HG03460 (cell line): ENCODE measurements at regions not wholly inside any gene's neighbourhood (a gene's known extent, or its start where the extent isn't known, plus 50 kb on each side); places are given as distances from the start of the nearest gene placed in this dataset.

ENCODE experiments used
- ATAC-seq: cut with Tn5 transposase; IDR thresholded peaks from one replicate; pipeline ENCODE4 v1.9.1; 2021; ENCODE audit not compliant: unreplicated experiment

DNA sequence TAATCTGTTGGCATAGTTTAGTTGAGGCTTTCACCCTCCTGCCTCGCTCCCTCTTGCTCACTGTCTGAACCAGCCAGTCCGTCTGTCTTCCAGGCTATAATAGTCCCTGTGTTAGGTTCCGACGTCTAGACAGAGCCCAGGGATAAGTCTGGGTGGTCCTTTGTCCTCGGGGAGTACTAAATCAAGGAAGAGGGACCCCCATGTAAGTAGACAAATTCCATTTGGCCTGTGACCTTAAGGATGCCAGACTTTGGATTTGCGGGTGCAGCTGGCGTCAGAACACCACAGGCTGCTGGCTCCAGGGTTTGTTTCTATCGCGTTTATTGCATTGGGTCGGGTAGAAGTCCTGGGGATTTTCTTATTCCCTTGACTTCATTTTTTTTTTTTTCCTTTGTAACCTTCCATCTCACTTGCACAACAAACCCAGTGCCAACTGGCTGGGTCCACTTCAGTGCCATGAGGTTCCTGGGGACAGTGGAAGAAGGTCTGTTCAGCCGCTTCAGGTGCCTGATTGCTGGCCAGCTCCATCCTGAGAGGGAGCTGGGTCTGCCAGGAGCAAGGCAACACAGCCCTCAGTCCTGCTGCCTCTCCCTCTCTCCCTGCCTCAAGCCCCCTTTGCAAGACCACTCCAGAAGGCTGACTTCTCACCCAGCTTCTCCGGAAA, 95.4 kb upstream of the KLHL25 start:
- no peak for ATAC-seq

DNA sequence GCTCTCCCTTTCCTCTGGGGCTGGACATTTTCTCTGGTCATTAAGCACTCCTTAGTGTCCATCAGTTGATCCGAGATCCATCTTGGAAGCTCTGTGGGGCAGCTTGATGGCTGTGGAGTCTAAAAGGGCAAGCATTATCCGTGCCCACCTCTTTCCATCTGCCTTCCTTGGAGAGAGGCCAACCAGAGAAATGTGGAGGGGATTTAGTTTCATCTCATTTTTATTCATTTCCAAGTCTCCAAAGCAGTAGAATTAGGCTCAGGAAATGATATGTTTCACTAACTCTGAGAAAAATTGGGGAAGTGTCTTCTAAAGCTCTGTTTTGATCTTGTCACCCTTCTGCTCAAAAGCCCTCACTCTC, 95.9 kb upstream of the KLHL25 start:
- ATAC-seq, result no peak

DNA sequence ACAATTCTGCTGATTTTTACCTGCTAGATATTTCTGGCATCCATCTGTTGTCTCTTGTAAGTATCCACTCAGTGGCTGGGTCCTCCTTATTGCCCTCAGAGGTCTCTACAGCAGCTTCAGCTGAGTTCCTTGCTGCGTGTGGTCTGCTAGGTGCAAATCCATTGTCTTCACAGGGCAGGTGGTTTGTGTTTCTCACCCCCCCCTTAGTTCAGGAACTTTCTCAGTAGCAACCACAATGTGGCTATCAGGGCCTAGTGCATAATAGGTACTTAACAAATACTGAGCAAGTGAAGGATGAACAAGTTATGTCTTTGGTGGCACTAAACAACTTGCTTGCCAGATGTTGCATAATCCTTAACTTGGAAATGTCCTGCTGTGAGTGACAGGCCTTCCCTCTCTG, 96.7 kb upstream of the KLHL25 start:
- ATAC-seq, result no peak

DNA sequence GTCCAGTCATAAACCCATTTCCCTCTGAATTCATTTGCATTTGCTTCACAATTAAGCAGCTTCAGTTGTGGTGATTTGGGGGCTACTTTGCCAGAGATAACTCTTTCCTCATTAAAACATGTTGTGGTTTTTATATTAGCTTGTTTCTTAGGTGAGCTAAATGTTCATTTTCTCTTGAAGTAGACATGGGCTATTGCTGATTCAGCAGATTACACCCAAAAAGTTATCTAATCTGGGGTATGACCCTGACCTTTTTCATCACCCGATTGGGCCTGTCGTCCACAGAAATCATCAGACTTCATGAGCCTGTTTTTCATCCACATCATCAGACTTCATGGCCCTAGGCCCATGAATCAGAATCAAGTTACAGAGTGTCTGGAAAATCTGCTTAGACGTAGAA, 97.5 kb upstream of the KLHL25 start:
- no peak for ATAC-seq

DNA sequence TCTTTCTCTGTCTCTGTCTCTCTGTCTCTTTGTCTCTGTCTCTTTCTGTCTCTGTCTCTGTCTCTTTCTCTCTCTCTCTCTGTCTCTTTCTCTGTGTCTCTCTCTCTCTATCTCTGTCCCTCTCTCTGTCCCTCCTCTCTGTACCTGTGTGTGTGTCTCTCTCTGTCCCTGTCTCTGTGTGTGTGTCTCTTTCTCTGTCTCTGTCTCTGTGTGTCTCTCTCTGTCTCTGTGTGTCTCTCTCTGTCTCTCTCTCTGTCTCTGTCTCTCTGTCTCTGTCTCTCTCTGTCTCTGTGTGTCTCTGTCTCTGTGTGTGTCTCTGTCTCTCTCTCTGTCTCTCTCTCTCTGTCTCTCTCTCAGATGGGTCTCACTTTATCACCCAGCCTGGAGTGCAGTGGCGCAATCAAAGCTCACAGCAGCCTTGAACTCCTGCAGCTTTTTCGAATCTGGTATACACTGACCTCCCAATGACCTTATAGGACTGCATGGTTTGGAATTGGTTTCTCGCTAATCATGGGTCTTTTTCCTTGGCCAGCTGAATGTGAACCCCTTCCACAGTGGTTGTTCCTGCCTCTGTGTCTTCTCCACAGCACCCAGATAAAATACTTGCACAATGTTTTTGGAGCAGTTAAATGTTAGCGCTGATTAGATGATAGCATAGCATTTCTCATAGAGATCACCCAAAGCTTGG, 102.6 kb upstream of the KLHL25 start:
- ATAC-seq, result no peak

DNA sequence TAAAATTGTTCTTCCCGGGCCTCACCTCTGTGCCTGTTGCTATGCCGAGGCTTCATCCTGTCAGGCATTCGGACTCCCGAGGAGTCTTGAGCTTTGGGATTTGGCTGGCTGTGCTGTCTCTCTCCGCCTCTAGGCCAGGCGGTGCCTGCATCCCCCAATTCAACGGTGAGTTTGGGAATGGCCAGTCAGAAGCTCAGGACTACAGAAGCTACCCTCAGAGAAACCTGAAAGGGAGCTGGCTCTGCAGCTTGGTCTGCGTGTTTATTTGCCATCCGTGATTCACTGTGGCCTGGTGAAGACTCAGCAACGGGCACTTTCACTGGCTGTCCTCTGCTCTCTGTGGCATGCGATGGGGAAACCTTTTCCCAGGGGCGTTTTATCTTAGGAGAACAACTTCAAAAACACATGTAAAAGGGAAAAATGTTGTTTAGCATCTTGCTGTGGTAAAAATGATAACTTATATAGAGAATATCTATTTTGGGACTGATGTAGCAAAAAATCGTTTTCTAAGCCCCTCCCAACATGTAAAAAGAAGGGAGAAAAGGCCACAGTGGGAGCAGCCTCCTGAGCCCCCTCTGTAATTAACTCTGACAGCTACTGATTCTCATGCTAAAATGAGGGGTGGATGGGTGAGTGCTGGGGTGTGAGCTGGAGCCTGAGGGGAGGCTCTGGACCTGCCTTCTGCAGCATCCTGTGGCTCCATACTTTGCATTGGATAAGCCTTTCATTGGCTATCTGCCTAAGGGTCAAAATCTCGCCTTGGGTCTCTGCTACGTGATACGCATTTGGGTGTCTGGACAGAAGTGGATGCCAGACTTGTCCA, 103.4 kb upstream of the KLHL25 start:
- ATAC-seq, result no peak

DNA sequence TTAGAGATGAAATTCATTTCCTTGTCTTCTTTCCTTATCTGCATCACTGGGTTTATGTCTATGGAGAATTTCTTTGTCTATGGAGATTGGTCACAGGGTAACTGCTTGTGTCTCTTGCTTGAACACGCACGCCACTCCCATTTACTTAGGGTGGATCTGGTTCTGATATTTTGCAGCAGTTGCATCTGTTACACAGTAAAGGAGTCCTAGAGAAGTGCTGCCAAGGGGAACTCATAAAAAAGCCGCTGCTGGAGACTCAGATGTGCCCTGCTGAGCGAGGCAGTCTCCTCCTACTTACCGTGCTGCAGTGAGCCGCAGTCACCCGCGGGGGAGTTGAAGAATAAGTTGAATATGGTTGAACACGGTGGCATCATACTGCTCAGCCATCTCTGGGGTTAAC, 105.2 kb upstream of the KLHL25 start:
- ATAC-seq, result no peak

DNA sequence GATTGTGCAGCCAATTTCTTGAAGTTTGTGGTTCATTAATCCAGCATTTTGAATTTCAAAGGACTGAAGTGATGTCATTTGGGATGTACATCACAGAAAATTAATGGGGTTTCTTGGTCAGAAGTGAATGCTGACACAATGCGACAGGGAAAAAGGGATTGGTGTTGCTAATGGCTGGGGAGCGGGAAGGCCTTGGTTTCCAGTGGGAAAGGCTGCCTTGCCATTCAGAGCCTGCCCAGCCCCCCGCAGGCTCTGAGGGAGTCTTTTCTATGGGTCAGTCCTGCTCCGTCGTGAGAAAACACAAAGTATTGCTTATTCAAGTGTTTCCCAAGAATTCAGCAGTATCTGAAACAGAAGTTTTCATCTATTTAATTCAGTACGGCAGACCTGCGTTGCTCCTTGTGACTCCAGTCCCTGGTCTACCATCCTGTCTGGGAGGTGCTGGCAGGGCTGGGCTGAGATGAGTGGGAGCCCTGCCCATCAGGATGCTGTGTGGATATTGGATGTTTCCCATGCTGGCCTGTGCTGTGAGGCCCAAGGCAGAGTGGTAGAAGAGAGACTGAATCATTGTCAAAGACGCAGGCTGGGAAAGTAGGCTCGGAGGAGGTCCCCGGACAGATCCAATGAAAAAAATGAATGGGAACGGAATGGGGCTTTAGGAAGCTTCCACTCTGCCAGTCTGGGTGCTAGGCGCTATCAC, 111.2 kb upstream of the KLHL25 start:
- no peak for ATAC-seq

DNA sequence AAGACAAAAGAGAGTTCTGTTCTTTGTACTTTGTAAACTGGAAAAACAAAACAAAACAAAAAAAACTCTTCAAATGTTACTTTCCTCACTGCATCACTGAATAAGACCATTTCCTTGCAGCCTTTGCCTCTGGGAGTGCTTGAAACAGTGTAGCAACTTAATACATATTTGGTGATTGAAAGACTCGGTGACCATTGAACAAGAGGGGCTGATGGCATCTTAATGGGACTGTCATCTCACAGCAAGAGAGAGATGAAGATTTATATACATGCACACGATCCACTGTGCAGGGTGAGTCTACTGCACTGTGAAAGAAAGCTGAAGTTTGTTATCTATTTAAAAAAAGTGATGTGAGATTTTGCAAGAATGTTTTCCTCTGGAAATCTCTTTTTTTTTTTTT, 111.9 kb upstream of the KLHL25 start:
- ATAC-seq, result no peak

DNA sequence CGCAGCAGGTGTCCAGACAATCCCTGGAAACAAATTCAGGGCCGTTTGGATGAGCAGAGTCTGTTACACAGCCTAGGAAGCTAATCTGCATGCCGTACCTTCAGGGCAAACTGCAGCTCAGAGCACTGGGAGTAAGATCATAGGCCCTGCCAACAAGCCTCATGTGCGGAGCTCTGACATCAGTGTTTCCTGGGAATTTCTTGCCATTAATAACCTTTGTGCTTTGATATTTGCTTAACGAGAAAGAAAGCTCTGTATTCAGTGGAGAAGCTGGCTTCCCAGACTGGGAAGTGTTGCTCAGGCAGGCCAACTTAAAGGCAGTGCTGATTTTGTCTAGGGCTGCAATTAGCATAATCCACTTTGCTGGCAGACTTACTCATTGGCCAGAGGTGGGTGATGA, 116.1 kb upstream of the KLHL25 start:
- no peak for ATAC-seq

DNA sequence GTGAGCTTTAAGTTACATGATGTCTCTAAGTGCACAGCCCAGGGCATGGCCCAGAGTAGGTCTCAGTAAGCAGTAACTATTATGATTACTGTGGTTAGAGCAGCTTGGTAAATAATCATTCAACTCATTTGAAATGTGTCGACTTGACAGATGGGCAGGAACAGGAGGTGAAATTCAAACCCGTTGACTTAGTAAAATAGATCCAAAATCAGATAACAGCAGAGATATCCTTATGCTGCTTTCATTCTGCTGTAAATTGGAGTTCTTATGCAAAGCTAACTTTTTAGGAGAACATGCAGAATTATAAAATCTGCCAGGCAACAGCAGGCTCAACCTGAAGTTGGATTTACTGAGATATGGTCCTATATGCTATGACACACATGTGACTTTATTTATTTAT, 118.7 kb upstream of the KLHL25 start:
- ATAC-seq, result no peak

DNA sequence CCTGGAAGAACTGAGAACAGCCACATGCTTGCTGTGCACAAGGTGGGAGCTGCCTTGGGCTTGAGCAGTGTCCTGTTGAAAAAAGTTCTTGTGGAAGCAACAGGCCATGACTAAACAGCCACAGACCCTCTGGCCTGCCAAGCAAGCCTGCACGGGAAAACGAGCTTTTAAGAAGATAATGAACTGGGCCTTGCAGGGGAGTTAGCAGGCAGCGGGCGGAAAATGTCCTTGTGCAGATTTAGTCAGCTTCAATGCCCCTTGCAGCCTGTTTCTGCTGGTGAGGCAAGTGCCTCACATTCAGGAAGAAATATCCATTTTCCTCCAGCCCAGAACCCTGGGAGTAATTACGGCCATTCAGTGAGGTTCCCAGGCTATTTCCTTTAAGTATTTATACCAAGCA, 126.2 kb upstream of the KLHL25 start:
- no peak for ATAC-seq

DNA sequence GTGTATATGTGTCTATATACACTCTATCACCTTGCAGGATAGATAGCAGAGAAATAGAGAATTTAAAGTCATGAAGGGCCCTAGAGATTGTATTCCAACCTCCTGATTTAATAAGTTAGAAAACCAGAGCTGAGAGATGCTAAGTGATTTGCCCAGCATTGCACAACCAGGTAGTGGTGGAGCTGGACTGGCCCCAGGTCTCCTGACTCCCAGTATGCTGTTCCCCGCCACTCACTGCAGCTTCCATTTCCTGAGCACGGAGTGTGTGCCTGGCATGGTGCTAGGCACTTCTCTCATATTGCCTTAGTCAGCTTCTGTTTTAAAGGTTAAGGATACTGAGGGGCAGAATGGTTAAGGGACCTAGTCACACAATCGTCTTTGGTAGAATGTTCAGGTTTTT, 129.4 kb upstream of the KLHL25 start:
- no peak for ATAC-seq

DNA sequence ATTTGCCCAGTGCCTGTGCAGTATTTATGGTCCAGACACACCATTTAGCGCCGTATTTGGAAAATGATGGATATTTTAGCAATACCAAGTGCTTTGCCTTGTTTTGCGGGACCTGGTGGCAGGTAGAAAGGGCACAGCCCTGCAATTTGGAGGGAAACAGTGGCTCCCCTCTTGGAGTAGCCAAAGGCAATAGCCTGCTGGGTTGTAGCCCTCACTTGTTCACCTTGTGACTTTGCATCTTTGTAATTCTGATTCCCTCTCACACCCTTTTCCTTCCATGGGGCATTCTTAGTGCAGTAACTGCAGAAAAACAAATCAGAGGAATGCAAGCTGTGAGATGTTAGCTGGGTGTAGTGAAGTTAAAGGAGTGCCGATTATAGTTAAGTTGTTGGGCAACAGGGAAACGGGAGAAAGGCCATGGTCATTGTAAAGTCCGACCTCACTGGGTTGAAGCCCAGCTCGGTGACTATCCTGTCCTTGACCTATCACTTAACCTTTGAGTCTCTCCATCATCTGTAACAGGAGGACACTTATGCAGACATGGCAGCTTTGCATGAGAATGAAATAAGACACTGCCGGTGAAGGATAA, 131.0 kb upstream of the KLHL25 start:
- ATAC-seq, result no peak

DNA sequence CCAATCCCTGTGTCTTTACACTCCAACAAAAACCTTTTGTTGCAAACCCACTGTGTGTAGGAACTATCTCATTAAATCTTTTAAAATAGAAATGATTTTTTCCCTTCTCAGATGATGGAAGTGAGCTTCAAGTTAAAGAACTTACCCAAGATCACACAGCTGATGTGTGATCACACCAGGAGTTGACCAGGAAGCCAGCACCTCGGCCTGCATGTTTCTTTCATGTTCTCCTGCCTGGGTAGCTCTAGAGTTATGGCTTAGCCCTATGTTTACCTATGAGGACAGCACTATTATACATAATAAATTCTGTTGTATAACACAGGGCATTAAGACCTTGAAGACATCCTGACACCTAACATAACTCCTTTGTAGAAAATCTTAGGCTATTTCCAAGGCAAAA, 132.1 kb upstream of the KLHL25 start:
- no peak for ATAC-seq

DNA sequence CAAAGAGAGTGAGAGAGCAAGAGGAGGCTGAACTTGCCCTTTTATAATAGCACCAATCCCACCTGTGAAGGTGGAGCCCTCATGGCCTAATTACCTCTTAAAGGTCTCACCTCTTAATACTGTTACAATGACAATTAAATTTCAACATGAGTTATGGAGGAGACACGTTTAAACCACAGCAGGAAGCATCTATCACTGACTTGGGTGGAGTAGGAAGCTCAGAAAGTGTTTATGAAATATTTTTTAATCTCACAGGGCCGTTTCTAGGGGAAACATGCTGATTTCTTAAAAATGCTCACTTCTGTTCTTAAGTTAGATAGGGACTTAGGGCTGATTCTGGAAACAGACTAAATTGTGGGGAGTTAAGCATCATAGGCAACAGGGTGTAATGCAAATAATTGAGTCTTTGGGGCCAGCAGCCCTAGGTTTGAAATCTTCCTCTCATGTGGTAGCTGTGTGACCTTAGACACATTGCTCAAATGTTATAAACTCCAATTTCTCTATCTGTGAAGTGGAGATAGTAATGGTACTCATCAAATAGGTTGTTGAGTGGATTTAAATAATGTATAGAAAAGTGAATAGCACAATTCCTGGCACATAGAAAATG, 133.3 kb upstream of the KLHL25 start:
- no peak for ATAC-seq

DNA sequence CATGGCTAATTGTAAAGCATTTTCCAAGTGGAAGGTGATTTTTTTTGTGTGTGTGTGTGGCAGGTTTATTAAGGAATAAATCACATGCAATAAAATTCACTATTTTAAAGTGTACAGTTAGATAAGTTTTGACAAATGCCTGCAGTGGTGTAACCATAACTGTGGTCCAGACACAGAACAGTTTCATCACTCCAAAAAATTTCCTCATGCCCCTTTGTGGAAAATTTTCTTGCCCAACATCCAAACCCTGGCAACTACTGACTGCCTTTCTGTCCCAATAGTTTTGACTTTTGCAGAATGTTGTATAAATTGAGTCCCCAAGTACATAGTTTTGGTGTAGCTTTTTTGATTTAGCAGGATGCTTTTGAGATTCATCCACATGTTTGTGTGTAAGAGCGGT, 135.1 kb upstream of the KLHL25 start:
- ATAC-seq, result no peak

DNA sequence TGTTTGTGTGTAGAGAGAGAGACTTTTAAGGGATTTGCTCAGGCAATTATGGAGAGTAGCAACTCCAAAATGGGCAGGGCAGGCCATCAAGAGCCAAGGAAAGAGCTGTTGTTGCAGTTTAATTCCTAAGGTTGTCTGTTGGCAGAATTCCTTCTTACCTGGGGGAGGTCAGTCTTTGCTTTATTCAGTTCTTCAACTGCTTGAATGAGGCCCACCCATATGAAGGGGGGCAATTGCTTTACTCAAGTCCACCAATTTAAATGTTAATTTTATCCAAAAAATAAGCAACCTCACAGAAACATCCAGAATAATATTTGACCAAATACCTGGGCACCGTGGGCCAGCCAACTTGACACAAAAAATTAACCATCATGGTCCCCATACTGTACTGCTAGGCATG, 137.7 kb upstream of the KLHL25 start:
- no peak for ATAC-seq

DNA sequence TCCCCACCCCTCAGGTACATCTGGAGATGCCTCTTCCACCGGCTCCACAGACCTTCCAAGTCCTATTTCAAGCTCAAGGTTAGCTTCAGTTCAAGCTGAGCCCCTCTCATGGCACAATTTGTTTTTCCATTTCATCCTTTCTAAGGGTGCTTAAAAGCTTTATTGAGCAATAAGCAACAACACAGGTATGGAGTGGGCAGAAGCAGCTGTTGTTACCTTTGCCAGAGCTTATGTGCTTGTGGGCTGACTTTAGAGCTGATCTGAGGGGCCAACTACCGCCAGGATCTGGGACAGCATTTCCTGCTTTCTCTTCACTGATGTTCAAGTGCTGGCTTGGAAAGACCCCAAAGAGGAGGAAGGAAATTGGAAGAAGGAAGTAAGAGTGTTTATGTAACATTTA, 140.0 kb upstream of the KLHL25 start:
- ATAC-seq, result no peak

DNA sequence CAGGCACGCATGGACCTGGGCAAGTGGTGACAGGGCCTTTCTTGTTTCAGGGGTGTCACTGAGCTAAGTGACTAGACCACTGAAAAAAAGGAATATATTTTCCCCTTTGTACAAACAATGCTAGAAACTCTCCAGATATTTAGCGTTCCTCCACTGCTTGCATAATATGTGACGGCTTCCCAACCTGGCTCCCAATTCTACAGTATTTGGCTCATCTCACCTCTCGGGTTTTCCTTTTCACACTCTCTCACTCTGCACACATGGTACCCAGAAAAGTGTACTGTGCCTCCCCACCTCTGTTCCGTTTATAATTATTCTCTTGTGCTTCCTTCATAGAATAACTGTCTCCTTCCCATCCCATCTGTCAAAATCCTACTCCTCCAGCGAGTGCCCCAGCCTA, 140.5 kb upstream of the KLHL25 start:
- ATAC-seq, result no peak

DNA sequence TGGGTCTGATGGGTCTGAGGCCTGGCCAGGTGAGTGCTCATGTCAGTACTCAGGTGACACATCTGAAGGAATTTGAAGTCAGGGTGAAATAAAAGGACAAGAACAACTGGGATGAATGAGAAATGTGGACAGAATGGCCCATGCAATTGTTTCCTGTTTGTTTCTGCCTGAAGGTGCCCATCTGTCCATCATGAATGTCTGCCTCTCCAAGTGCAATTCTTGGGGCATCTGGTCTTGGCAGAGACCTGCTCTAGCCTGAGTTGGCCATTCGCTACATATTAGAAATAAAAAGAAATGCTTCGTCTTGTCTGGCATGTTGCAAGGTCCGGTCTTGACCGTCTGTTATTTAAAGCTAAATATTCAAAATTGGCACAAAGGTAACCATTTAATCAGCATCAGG, 142.0 kb upstream of the AGBL1 start:
- no peak for ATAC-seq
